Natural killer cell (primary cell): ENCODE measurements at regions not wholly inside any gene's neighbourhood (a gene's known extent, or its start where the extent isn't known, plus 50 kb on each side); places are given as distances from the start of the nearest gene placed in this dataset.

Source experiments
- ATAC-seq, 3 donors: fragments of 150-1000 bp in 2 of 3; fragments of 200-7000 bp in 1 of 3; cut with Tn5 transposase; 1 replicate in 1 of 3; 2 replicates in 2 of 3; pipeline ENCODE4 v1.10.0; 2021; ENCODE audit warnings: mild to moderate bottlenecking in 2 of 3, moderate library complexity in 2 of 3
- DNase-seq, 2 donors: peaks; one replicate each; pipeline versions ENCODE4 v3.0.0 to v3.0.0-alpha.2; 2013 to 2021; ENCODE audit warnings: mixed read lengths in 1 of 2
- H3K27ac ChIP-seq: one replicate; pipeline ENCODE4 v1.5.1; 2013; ENCODE audit warnings: mild to moderate bottlenecking, low read length
- H3K27me3 ChIP-seq: one replicate; pipeline ENCODE4 v1.6.1; 2013; ENCODE audit warnings: low read length; ENCODE audit not compliant: control insufficient read depth, insufficient read depth
- H3K36me3 ChIP-seq: one replicate; pipeline ENCODE4 v1.6.1; 2013; ENCODE audit warnings: low read length; ENCODE audit not compliant: control insufficient read depth, insufficient read depth
- H3K4me1 ChIP-seq: one replicate; pipeline ENCODE4 v1.6.1; 2013; ENCODE audit warnings: low read length; ENCODE audit not compliant: control insufficient read depth, insufficient read depth
- H3K4me3 ChIP-seq: one replicate; pipeline ENCODE4 v1.5.1; 2013; ENCODE audit warnings: low read length
- H3K9me3 ChIP-seq: one replicate; pipeline ENCODE4 v1.6.1; 2013; ENCODE audit warnings: low read length; ENCODE audit not compliant: control insufficient read depth, insufficient read depth
- H3K27ac Mint-ChIP-seq, 2 donors: one replicate each; pipeline ENCODE4 v1.8.0; 2022; ENCODE audit warnings: mild to moderate bottlenecking in 2 of 2, mixed read lengths in 2 of 2, moderate library complexity in 1 of 2
- H3K27me3 Mint-ChIP-seq, 2 donors: one replicate each; pipeline ENCODE4 v1.8.0; 2022; ENCODE audit warnings: low read depth in 2 of 2, mixed read lengths in 2 of 2
- H3K36me3 Mint-ChIP-seq: one replicate; pipeline ENCODE4 v1.8.0; 2022; ENCODE audit warnings: mixed read lengths
- H3K4me1 Mint-ChIP-seq, 2 donors: one replicate each; pipeline ENCODE4 v1.8.0; 2022; ENCODE audit warnings: mixed read lengths in 2 of 2
- H3K4me3 Mint-ChIP-seq: one replicate; pipeline ENCODE4 v1.8.0; 2022; ENCODE audit warnings: mild to moderate bottlenecking, moderate library complexity, mixed read lengths
- H3K9me3 Mint-ChIP-seq, 2 donors: one replicate each; pipeline ENCODE4 v1.8.0; 2022; ENCODE audit warnings: mixed read lengths in 2 of 2
- CTCF ChIP-seq: fragments of 200-600 bp; IDR thresholded peaks from one replicate; pipeline ENCODE4 v1.8.0; 2022; ENCODE audit warnings: antibody characterized with exemption
- WGBS: methylation state at CpG from one replicate; pipeline ENCODE4 v1.1.7; 2013; ENCODE audit warnings: missing lambda C conversion rate; ENCODE audit not compliant: insufficient coverage; 5-methylcytosine and 5-hydroxymethylcytosine counted together
- intact Hi-C: fragments of 100-400 bp; cut with micrococcal nuclease; formaldehyde crosslinking; loops from one replicate; pipeline ENCODE4 v1.14.2; 2022

GRCh38 chr3:27591312-27592210, 107.4 kb upstream of the SLC4A7 start:
- WGBS: 30% methylated on average over 6 of the region's 7 CpGs
- Histone ChIP-seq H3K27ac (peak overlapping the region; percentile 44), H3K36me3 (no peaks in the 10 kb centered on the region), H3K9me3 (no peaks in the 10 kb centered on the region), H3K27me3 (no peaks in the 10 kb centered on the region), H3K4me1 (peaks cover 3% of the 10 kb centered on the region), H3K4me3 (no peak overlapping the region)
- Mint-ChIP-seq H3K27me3 (no peaks in the 10 kb centered on the region), H3K36me3 (no peaks in the 10 kb centered on the region), H3K9me3 (no peaks in the 10 kb centered on the region), H3K4me3 (peak overlapping the region; percentile 25), H3K4me1 (peaks cover 29 to 33% of the 10 kb centered on the region in 2 donors), H3K27ac (peak overlapping the region; percentile 50 to 67)
- no peak for TF ChIP-seq CTCF
- ATAC-seq: peak in 1 of 3 donors; percentile 71
- DNase-seq: peak in 1 of 2 donors; percentile 35
- intact Hi-C loops: no loop called here

- TF ChIP-seq CTCF: no peak
Measured at GRCh38 chr3:27590437-27591298, 106.5 kb upstream of the SLC4A7 start.

GRCh38 chr3:27589795-27590194, 105.6 kb upstream of the SLC4A7 start:
- intact Hi-C loops: no loop called here
- no peaks in the 10 kb centered on the region for H3K9me3 Mint-ChIP-seq
- H3K4me1 ChIP-seq: peaks cover 3% of the 10 kb centered on the region
- no peaks in the 10 kb centered on the region for H3K36me3 ChIP-seq
- H3K4me1 Mint-ChIP-seq: peaks cover 24 to 27% of the 10 kb centered on the region in 2 donors
- ATAC-seq (no peak), DNase-seq (no peak)
- no peaks in the 10 kb centered on the region for H3K36me3 Mint-ChIP-seq
- H3K9me3 ChIP-seq: no peaks in the 10 kb centered on the region
- no peaks in the 10 kb centered on the region for H3K27me3 ChIP-seq
- H3K4me3 Mint-ChIP-seq: no peak overlapping the region
- H3K27ac ChIP-seq: no peak overlapping the region
- H3K27me3 Mint-ChIP-seq: no peaks in the 10 kb centered on the region
- H3K27ac Mint-ChIP-seq: peak overlapping the region; percentile 67
- H3K4me3 ChIP-seq: no peak overlapping the region
- WGBS: 100% methylated on average over 1 of the region's 1 CpG
- no peak for TF ChIP-seq CTCF

More at GRCh38 chr3:27590437-27591298, 106.5 kb upstream of the SLC4A7 start:
- Mint-ChIP-seq H3K27me3 (no peaks in the 10 kb centered on the region), H3K36me3 (no peaks in the 10 kb centered on the region), H3K27ac (peak overlapping the region; percentile 67), H3K4me3 (no peak overlapping the region), H3K9me3 (no peaks in the 10 kb centered on the region), H3K4me1 (peaks cover 24 to 27% of the 10 kb centered on the region in 2 donors)
- WGBS: 18% methylated on average over 4 of the region's 5 CpGs
- H3K4me1 ChIP-seq: peaks cover 3% of the 10 kb centered on the region
- no peaks in the 10 kb centered on the region for H3K36me3 ChIP-seq
- no peaks in the 10 kb centered on the region for H3K9me3 ChIP-seq
- intact Hi-C loops: no loop called here
- peak in 1 of 3 donors; percentile 55 for ATAC-seq
- DNase-seq: peak in 1 of 2 donors; percentile 29
- H3K27me3 ChIP-seq: no peaks in the 10 kb centered on the region
- no peak overlapping the region for H3K4me3 ChIP-seq
- peak overlapping the region; percentile 44 for H3K27ac ChIP-seq
